HUES6 (cell line): ENCODE measurements at regions not wholly inside any gene's neighbourhood (a gene's known extent, or its start where the extent isn't known, plus 50 kb on each side); places are given as distances from the start of the nearest gene placed in this dataset.
"Not testable (repeated sequence)": the region's sequence is repeated elsewhere in the genome, so short reads cannot be mapped to it uniquely, and the experiment has no call there.

Source experiments
- H3K27ac ChIP-seq: 2 replicates; pipeline ENCODE4 v1.7.0; 2013; ENCODE audit warnings: low read depth, mild to moderate bottlenecking, low read length, inconsistent platforms
- H3K27me3 ChIP-seq: 2 replicates; pipeline ENCODE4 v1.6.1; 2013; ENCODE audit warnings: low read length; ENCODE audit not compliant: control insufficient read depth, insufficient read depth
- H3K36me3 ChIP-seq: 2 replicates; pipeline ENCODE4 v1.6.1; 2013; ENCODE audit warnings: low read length; ENCODE audit not compliant: control insufficient read depth, insufficient read depth
- H3K4me1 ChIP-seq: 2 replicates; pipeline ENCODE4 v1.6.1; 2013; ENCODE audit warnings: low read length; ENCODE audit not compliant: control insufficient read depth, insufficient read depth
- H3K4me3 ChIP-seq: 2 replicates; pipeline ENCODE4 v1.5.1; 2013; ENCODE audit warnings: low read depth, low read length
- H3K9ac ChIP-seq: one replicate; pipeline ENCODE4 v1.6.1; 2013; ENCODE audit warnings: mild to moderate bottlenecking, low read length
- H3K9me3 ChIP-seq: 2 replicates; pipeline ENCODE4 v1.6.1; 2013; ENCODE audit warnings: low read depth, low read length; ENCODE audit not compliant: control insufficient read depth, insufficient read depth

GRCh38 chr2:160570376-160570775, 76.8 kb upstream of the RBMS1 start:
- Histone ChIP-seq H3K27ac (no peak overlapping the region), H3K4me3 (no peak overlapping the region), H3K9me3 (peaks cover 17% of the 10 kb centered on the region; the same call in 1 of the 2 replicates)

GRCh38 chr2:160574468-160575140, 81.0 kb upstream of the RBMS1 start:
- Histone ChIP-seq H3K27ac (no peak overlapping the region), H3K27me3 (no peaks in the 10 kb centered on the region), H3K4me3 (no peak overlapping the region), H3K9ac (no peak overlapping the region), H3K4me1 (no peaks in the 10 kb centered on the region; the same call in 1 of the 2 replicates), H3K9me3 (peaks cover 21% of the 10 kb centered on the region), H3K36me3 (no peaks in the 10 kb centered on the region)

More at GRCh38 chr2:160570376-160570775, 76.8 kb upstream of the RBMS1 start:
- H3K36me3 ChIP-seq = no peaks in the 10 kb centered on the region
- H3K4me1 ChIP-seq = no peaks in the 10 kb centered on the region
- no peak overlapping the region for H3K9ac ChIP-seq
- H3K27me3 ChIP-seq = no peaks in the 10 kb centered on the region

- Histone ChIP-seq H3K9me3 (peaks cover 21% of the 10 kb centered on the region), H3K27ac (no peak overlapping the region), H3K27me3 (no peaks in the 10 kb centered on the region), H3K4me3 (no peak overlapping the region), H3K9ac (no peak overlapping the region), H3K4me1 (no peaks in the 10 kb centered on the region; the same call in 1 of the 2 replicates), H3K36me3 (no peaks in the 10 kb centered on the region)
Measured at GRCh38 chr2:160575368-160575767, 81.8 kb upstream of the RBMS1 start.

DNA sequence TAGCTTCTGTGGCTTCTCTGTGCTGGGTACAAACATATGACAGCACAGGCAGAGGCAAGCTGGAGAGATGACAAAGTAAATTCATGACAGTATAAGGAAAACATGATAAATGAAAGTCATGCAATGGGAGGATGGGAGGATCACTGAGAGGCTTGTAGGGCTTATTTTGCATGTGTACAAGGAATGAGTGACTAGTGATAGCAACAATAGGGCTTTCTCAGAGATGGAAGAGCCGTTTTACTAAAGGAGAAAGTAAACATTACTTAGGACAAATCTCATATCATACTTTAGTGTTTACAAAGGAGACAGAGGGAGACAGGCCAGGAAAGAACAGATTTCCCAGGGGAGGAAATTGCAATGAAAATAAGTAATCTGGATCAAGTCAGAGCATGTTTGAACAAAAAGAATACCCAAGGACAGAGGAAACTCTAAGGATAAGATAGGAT, 82.5 kb upstream of the RBMS1 start:
- H3K9me3 ChIP-seq = peaks cover 21% of the 10 kb centered on the region
- no peak overlapping the region for H3K27ac ChIP-seq
- H3K4me3 ChIP-seq = no peak overlapping the region

GRCh38 chr2:160577081-160577480, 83.5 kb upstream of the RBMS1 start:
- not testable (repeated sequence) for H3K36me3 ChIP-seq, H3K27me3 ChIP-seq, H3K9ac ChIP-seq, H3K27ac ChIP-seq, H3K4me3 ChIP-seq, H3K4me1 ChIP-seq
- peaks cover 13% of the 10 kb centered on the region for H3K9me3 ChIP-seq

More for the DNA sequence above, 82.5 kb upstream of the RBMS1 start:
- Histone ChIP-seq H3K9ac (no peak overlapping the region), H3K4me1 (no peaks in the 10 kb centered on the region; the same call in 1 of the 2 replicates), H3K27me3 (no peaks in the 10 kb centered on the region), H3K36me3 (no peaks in the 10 kb centered on the region)

GRCh38 chr2:160581035-160581434, 87.4 kb upstream of the RBMS1 start:
- Histone ChIP-seq H3K9ac (no peak overlapping the region), H3K36me3 (no peaks in the 10 kb centered on the region), H3K9me3 (peaks cover 4% of the 10 kb centered on the region; the same call in 1 of the 2 replicates), H3K4me1 (peaks cover 25% of the 10 kb centered on the region), H3K4me3 (no peak overlapping the region), H3K27me3 (no peaks in the 10 kb centered on the region), H3K27ac (no peak overlapping the region)

DNA sequence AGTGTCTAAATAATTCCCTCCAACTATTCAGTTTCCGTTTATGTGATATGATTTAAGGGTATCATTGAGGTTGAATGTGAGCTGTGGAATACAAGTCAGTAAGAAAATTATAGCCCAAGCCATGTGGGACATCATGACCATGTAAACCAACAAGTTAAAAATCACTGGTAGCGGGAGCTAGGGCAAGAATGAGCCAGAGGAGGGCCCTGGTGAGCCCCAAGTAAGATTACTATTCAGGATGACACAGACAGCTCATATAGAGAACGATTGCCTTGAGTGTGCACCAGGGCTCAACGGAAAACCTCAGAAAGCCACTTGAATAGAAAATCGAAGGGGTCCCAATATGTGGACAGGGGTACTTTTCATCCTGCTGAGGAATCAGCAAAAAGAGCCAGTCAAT, 87.8 kb upstream of the RBMS1 start:
- H3K4me3 ChIP-seq = no peak overlapping the region
- peaks cover 25% of the 10 kb centered on the region for H3K4me1 ChIP-seq
- no peak overlapping the region for H3K27ac ChIP-seq
- no peak overlapping the region for H3K9ac ChIP-seq
- peaks cover 4% of the 10 kb centered on the region; the same call in 1 of the 2 replicates for H3K9me3 ChIP-seq
- H3K36me3 ChIP-seq = no peaks in the 10 kb centered on the region
- no peaks in the 10 kb centered on the region for H3K27me3 ChIP-seq

- H3K27ac ChIP-seq = no peak overlapping the region; the same call in 1 of the 2 replicates
- peaks cover 4% of the 10 kb centered on the region; the same call in 1 of the 2 replicates for H3K9me3 ChIP-seq
- no peaks in the 10 kb centered on the region for H3K36me3 ChIP-seq
- H3K4me1 ChIP-seq = peaks cover 25% of the 10 kb centered on the region
- no peak overlapping the region for H3K4me3 ChIP-seq
- no peak overlapping the region for H3K9ac ChIP-seq
- H3K27me3 ChIP-seq = no peaks in the 10 kb centered on the region
Measured at GRCh38 chr2:160582081-160582480, 88.5 kb upstream of the RBMS1 start.

GRCh38 chr2:160582490-160583145, 89.0 kb upstream of the RBMS1 start:
- peaks cover 25% of the 10 kb centered on the region for H3K4me1 ChIP-seq
- no peak overlapping the region for H3K4me3 ChIP-seq
- no peaks in the 10 kb centered on the region for H3K27me3 ChIP-seq
- H3K36me3 ChIP-seq = no peaks in the 10 kb centered on the region
- H3K9me3 ChIP-seq = no peaks in the 10 kb centered on the region
- H3K27ac ChIP-seq = peak overlapping the region; percentile 49; the same call in 1 of the 2 replicates
- H3K9ac ChIP-seq = no peak overlapping the region

- no peak overlapping the region for H3K27ac ChIP-seq
- H3K27me3 ChIP-seq = no peaks in the 10 kb centered on the region
- no peaks in the 10 kb centered on the region for H3K36me3 ChIP-seq
- H3K9me3 ChIP-seq = no peaks in the 10 kb centered on the region
- no peak overlapping the region for H3K4me3 ChIP-seq
- peaks cover 25% of the 10 kb centered on the region for H3K4me1 ChIP-seq
- H3K9ac ChIP-seq = no peak overlapping the region
Measured at GRCh38 chr2:160583146-160583535, 89.5 kb upstream of the RBMS1 start.

- Histone ChIP-seq H3K9ac (no peak overlapping the region), H3K9me3 (no peaks in the 10 kb centered on the region), H3K36me3 (no peaks in the 10 kb centered on the region), H3K27ac (no peak overlapping the region), H3K4me3 (no peak overlapping the region), H3K4me1 (peaks cover 25% of the 10 kb centered on the region), H3K27me3 (no peaks in the 10 kb centered on the region)
Measured at GRCh38 chr2:160583813-160584537, 90.4 kb upstream of the RBMS1 start.
